ENCODE measurements at regions not wholly inside any gene's neighbourhood (a gene's known extent, or its start where the extent isn't known, plus 50 kb on each side); places are given as distances from the start of the nearest gene placed in this dataset.

DNA sequence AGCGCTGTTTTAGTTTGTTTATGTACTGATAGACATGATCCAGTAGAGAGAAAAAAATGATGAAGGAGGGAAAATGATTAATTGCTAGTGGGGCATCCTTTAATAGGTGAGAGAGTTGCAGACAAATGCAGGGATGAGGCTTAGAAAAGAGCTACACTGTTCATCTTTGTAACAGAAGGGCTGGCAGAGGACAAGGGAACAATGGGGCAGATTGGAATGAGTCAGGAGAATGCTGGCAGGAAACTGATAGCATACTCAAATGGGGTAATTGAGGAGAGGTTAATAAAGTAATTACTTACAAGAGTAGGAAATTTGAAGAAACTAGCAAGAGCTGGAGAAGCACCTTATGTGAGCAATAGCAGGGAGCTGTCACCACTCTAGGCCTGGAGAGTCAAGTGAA is 170.9 kb downstream of the OXSM start:
- Histone ChIP-seq H3K4me1 (no peaks in the 10 kb centered on the region), H3K9me3 (no peaks in the 10 kb centered on the region), H3K27me3 (replicated peaks in 1 of 7) (no peaks in the 10 kb centered on the region), H3K4me3 (no peak overlapping the region), H3K36me3 (no peaks in the 10 kb centered on the region), H3K27ac (no peak overlapping the region)
- no peak for TF ChIP-seq POLR2AphosphoS5 (IDR thresholded peaks at IDR 0.05)
- intact Hi-C loops (cut with DNase I; ENCODE audit: low total_unique reads), result no loop called here
- no peak for DNase-seq
- 88 to 97% (median 93%) methylated on average over 1 of the region's 1 CpG for WGBS, 5 donors

DNA sequence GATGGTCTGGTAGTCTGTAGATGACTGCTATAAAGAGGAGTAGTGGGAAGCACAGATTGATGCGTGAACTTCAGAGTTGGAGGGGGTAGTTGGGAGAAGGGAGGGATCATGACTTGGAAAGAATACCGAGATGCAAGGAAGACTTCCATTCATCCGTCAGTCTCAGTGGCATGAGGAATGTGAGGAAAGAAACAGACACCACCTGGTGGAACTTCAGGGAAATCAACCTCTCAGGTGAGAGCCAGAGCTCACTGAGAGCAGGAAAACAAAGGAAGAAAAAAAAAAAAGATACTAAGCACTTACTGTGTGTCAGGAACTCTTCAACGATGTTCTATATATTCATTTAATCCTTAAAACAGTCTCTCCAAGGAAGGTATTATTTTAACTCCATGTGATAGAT is 172.4 kb downstream of the OXSM start:
- intact Hi-C loops (cut with DNase I; ENCODE audit: low total_unique reads), result no loop called here
- WGBS, 5 donors, result 78 to 87% (median 83%) methylated on average over 4 of the region's 4 CpGs

DNA sequence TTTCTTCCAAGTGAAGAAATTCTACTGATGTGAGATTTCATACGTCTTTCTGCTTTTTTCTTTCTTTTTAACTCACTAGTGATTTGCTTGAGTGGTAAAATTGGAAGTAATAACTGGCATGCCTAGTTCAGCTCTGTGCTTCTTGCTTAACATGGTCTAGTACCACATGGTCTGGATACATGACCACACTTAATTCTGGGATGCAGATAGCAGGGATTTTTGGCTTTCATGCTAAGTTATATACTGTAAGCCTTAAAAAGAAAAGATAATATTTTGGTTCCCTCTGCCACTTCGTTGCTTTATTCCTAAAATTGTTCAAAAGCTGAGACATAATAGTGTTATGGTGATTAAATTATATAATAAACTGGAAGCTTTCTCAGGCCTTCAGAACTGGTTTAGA is 174.3 kb downstream of the OXSM start:
- no peaks in the 10 kb centered on the region for H3K9me3 ChIP-seq
- no peak for TF ChIP-seq POLR2A (IDR thresholded peaks at IDR 0.05)
- TF ChIP-seq, protein P1, sequence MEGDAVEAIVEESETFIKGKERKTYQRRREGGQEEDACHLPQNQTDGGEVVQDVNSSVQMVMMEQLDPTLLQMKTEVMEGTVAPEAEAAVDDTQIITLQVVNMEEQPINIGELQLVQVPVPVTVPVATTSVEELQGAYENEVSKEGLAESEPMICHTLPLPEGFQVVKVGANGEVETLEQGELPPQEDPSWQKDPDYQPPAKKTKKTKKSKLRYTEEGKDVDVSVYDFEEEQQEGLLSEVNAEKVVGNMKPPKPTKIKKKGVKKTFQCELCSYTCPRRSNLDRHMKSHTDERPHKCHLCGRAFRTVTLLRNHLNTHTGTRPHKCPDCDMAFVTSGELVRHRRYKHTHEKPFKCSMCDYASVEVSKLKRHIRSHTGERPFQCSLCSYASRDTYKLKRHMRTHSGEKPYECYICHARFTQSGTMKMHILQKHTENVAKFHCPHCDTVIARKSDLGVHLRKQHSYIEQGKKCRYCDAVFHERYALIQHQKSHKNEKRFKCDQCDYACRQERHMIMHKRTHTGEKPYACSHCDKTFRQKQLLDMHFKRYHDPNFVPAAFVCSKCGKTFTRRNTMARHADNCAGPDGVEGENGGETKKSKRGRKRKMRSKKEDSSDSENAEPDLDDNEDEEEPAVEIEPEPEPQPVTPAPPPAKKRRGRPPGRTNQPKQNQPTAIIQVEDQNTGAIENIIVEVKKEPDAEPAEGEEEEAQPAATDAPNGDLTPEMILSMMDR (IDR thresholded peaks at IDR 0.05 in 8 of 11, conservative IDR thresholded peaks at IDR 0.05 in 3 of 11), result no peak
- TF ChIP-seq POLR2AphosphoS5 (IDR thresholded peaks at IDR 0.05), result no peak
- no peak overlapping the region for H3K27ac ChIP-seq
- no peaks in the 10 kb centered on the region for H3K36me3 ChIP-seq
- DNase-seq, result no peak
- H3K4me1 ChIP-seq, result no peaks in the 10 kb centered on the region
- H3K4me3 ChIP-seq, result no peak overlapping the region
- no peaks in the 10 kb centered on the region for H3K27me3 ChIP-seq (replicated peaks in 1 of 7)
- 18 to 34% (median 30%) methylated on average over 2 of the region's 2 CpGs for WGBS, 5 donors
- intact Hi-C loops (cut with DNase I; ENCODE audit: low total_unique reads), result no loop called here

More for the DNA sequence above, 172.4 kb downstream of the OXSM start:
- Histone ChIP-seq H3K4me1 (no peaks in the 10 kb centered on the region), H3K9me3 (no peaks in the 10 kb centered on the region), H3K27ac (no peak overlapping the region), H3K4me3 (no peak overlapping the region), H3K27me3 (replicated peaks in 1 of 7) (no peaks in the 10 kb centered on the region), H3K36me3 (no peaks in the 10 kb centered on the region)
- DNase-seq, result no peak
- TF ChIP-seq, protein P1 (IDR thresholded peaks at IDR 0.05 in 8 of 11, conservative IDR thresholded peaks at IDR 0.05 in 3 of 11), result no peak
- no peak for TF ChIP-seq POLR2A (IDR thresholded peaks at IDR 0.05)
- no peak for TF ChIP-seq POLR2AphosphoS5 (IDR thresholded peaks at IDR 0.05)

DNA sequence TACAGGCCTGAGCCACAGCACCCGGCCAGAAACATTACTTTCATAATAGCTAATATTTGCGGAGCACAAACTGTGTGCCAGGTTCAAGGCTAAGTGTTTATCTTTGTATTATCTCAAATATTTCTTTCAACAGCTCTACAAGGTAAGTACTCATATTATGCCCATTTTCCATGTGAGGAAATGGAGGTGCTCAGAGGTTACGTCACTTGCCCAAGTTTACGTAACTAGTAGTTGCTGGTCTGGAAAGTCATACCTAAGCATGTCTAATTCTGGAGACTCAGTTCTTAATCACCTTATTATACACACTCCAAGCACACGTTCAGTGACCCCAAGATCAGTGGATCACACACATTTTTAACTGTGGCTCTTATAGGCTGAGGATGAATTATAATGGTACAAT is 177.5 kb downstream of the OXSM start:
- no peak overlapping the region for H3K4me3 ChIP-seq
- H3K27ac ChIP-seq, result no peak overlapping the region
- peaks cover 0 to 8% (median 0%) of the 10 kb centered on the region in 8 donors for H3K9me3 ChIP-seq
- no peaks in the 10 kb centered on the region for H3K36me3 ChIP-seq
- TF ChIP-seq, protein P1 (IDR thresholded peaks at IDR 0.05 in 8 of 11, conservative IDR thresholded peaks at IDR 0.05 in 3 of 11), result no peak
- TF ChIP-seq POLR2AphosphoS5 (IDR thresholded peaks at IDR 0.05) (no peak), POLR2A (IDR thresholded peaks at IDR 0.05) (no peak)
- 86 to 92% (median 87%) methylated on average over 5 of the region's 5 CpGs for WGBS, 5 donors
- no peak for DNase-seq
- no peaks in the 10 kb centered on the region for H3K27me3 ChIP-seq (replicated peaks in 1 of 7)
- intact Hi-C loops (cut with DNase I; ENCODE audit: low total_unique reads), result no loop called here
- H3K4me1 ChIP-seq, result no peaks in the 10 kb centered on the region

DNA sequence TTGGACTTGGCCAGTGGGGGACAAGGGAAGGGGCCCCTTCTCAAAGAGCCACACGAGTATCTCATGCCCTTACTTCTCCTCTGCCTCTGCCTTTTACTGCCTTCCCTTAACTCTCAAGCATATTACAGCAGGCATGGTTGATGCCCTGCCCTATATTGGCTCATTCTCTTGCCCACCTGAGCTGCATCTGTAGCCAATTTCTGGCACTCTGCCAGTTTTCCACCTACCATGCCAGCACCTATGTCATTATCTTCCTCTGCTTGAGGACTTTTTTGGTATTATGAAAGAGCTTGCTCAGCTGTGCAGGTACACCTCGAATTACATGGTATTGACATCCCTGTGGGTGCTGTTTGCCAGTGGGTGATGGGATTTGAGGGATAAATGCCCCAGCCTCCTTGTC is 181.8 kb downstream of the OXSM start:
- 57 to 68% (median 65%) methylated on average over 2 of the region's 2 CpGs for WGBS, 5 donors
- no peak for DNase-seq

More for the DNA sequence above, 181.8 kb downstream of the OXSM start:
- intact Hi-C loops (cut with DNase I; ENCODE audit: low total_unique reads), result no loop called here
- no peaks in the 10 kb centered on the region for H3K36me3 ChIP-seq
- H3K27me3 ChIP-seq (replicated peaks in 1 of 7), result no peaks in the 10 kb centered on the region
- H3K9me3 ChIP-seq, result peaks cover 0 to 8% (median 0%) of the 10 kb centered on the region in 8 donors
- H3K27ac ChIP-seq, result no peak overlapping the region
- no peaks in the 10 kb centered on the region for H3K4me1 ChIP-seq
- TF ChIP-seq POLR2A (IDR thresholded peaks at IDR 0.05), result no peak
- TF ChIP-seq, protein P1 (IDR thresholded peaks at IDR 0.05 in 8 of 11, conservative IDR thresholded peaks at IDR 0.05 in 3 of 11), result no peak
- TF ChIP-seq POLR2AphosphoS5 (IDR thresholded peaks at IDR 0.05), result no peak
- no peak overlapping the region for H3K4me3 ChIP-seq

Measured in spleen (tissue), 11 donors.